ENCODE measurements at regions not wholly inside any gene's neighbourhood (a gene's known extent, or its start where the extent isn't known, plus 50 kb on each side); places are given as distances from the start of the nearest gene placed in this dataset.
"Not testable (repeated sequence)": the region's sequence is repeated elsewhere in the genome, so short reads cannot be mapped to it uniquely, and the experiment has no call there.

- intact Hi-C loops (cut with DNase I), result no loop called here
- TF ChIP-seq POLR2A (IDR thresholded peaks at IDR 0.05), result no peak
- no peak for TF ChIP-seq CTCF (IDR thresholded peaks at IDR 0.05)
- 50% methylated on average over 1 of the region's 1 CpG for WGBS (ENCODE audit: insufficient coverage, low coverage, low lambda C conversion rate, missing lambda C conversion rate)
These were observed 752.8 kb upstream of the MIR17HG start for GRCh38 chr13:90594681-90595080.

GRCh38 chr13:90605664-90606063 is 741.8 kb upstream of the MIR17HG start:
- Histone ChIP-seq H3K4me1 (no peaks in the 10 kb centered on the region), H3K36me3 (no peaks in the 10 kb centered on the region), H3K9me3 (no peaks in the 10 kb centered on the region), H3K4me3 (no peak overlapping the region), H3K27me3 (no peaks in the 10 kb centered on the region), H3K27ac (no peak overlapping the region)
- DNase-seq (no peak), ATAC-seq (no peak)
- intact Hi-C loops (cut with DNase I), result no loop called here
- 48% methylated on average over 1 of the region's 1 CpG for WGBS (ENCODE audit: insufficient coverage, low coverage, low lambda C conversion rate, missing lambda C conversion rate)
- TF ChIP-seq CTCF (IDR thresholded peaks at IDR 0.05) (no peak), POLR2A (IDR thresholded peaks at IDR 0.05) (no peak)

More at GRCh38 chr13:90594681-90595080, 752.8 kb upstream of the MIR17HG start:
- H3K36me3 ChIP-seq, result no peaks in the 10 kb centered on the region
- no peak overlapping the region for H3K4me3 ChIP-seq
- H3K27ac ChIP-seq, result no peak overlapping the region
- no peaks in the 10 kb centered on the region for H3K4me1 ChIP-seq
- H3K9me3 ChIP-seq, result no peaks in the 10 kb centered on the region
- no peaks in the 10 kb centered on the region for H3K27me3 ChIP-seq
- DNase-seq (no peak), ATAC-seq (no peak)

GRCh38 chr13:90606921-90607320 is 740.6 kb upstream of the MIR17HG start:
- H3K27me3 ChIP-seq; H3K4me3 ChIP-seq; DNase-seq; ATAC-seq; H3K36me3 ChIP-seq; intact Hi-C loops (cut with DNase I); H3K9me3 ChIP-seq; H3K27ac ChIP-seq; H3K4me1 ChIP-seq: not testable (repeated sequence)
- WGBS (ENCODE audit: insufficient coverage, low coverage, low lambda C conversion rate, missing lambda C conversion rate), result 64% methylated on average over 5 of the region's 6 CpGs

- H3K9me3 ChIP-seq, result no peaks in the 10 kb centered on the region
- no peaks in the 10 kb centered on the region for H3K4me1 ChIP-seq
- no peak overlapping the region for H3K27ac ChIP-seq
- WGBS (ENCODE audit: insufficient coverage, low coverage, low lambda C conversion rate, missing lambda C conversion rate), result 60% methylated on average over 2 of the region's 2 CpGs
- H3K27me3 ChIP-seq, result no peaks in the 10 kb centered on the region
- TF ChIP-seq POLR2A (IDR thresholded peaks at IDR 0.05) (no peak), CTCF (IDR thresholded peaks at IDR 0.05) (no peak)
- H3K4me3 ChIP-seq, result no peak overlapping the region
- no peaks in the 10 kb centered on the region for H3K36me3 ChIP-seq
- no peak for ATAC-seq
- DNase-seq, result no peak
- intact Hi-C loops (cut with DNase I), result no loop called here
These were observed 735.1 kb upstream of the MIR17HG start for GRCh38 chr13:90612391-90612790.

GRCh38 chr13:90613076-90613795 is 734.3 kb upstream of the MIR17HG start:
- 58% methylated on average over 6 of the region's 12 CpGs for WGBS (ENCODE audit: insufficient coverage, low coverage, low lambda C conversion rate, missing lambda C conversion rate)
- intact Hi-C loops (cut with DNase I), result no loop called here
- no peak overlapping the region for H3K27ac ChIP-seq
- no peaks in the 10 kb centered on the region for H3K36me3 ChIP-seq
- H3K4me3 ChIP-seq, result no peak overlapping the region
- no peaks in the 10 kb centered on the region for H3K9me3 ChIP-seq
- DNase-seq (no peak), ATAC-seq (no peak)
- H3K4me1 ChIP-seq, result no peaks in the 10 kb centered on the region
- no peak for TF ChIP-seq POLR2A (IDR thresholded peaks at IDR 0.05)
- TF ChIP-seq CTCF (IDR thresholded peaks at IDR 0.05), result no peak
- H3K27me3 ChIP-seq, result no peaks in the 10 kb centered on the region
